ENCODE measurements at regions not wholly inside any gene's neighbourhood (a gene's known extent, or its start where the extent isn't known, plus 50 kb on each side); places are given as distances from the start of the nearest gene placed in this dataset.

DNA sequence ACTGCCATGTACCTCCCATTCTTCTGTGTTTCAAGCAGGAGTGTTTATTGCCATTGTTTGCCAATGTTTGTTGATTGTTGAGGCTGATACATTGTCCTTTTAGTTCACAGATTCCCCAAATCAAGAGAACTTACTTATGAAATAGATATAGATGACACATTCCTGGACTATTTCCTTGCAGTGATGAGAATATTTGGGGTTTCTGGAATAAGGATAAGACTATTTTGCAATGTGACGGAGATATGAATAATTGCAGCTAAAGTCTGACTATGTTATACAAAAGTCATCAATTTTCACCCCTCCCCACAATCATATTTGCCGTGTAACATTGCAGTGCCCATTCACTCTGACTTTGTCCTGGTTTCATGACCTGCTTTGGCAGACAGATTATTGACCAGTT lies 460.8 kb downstream of the CDH10 start:
- intact Hi-C loops (cut with micrococcal nuclease) (no loop called here), in situ Hi-C loops (cut with MboI; ENCODE audit: low sequenced_read_pairs) (no loop called here), dilution Hi-C loops (cut with HindIII; ENCODE audit: low sequenced_read_pairs, unreplicated experiment) (no loop called here)
- no peak overlapping the region for H3K14ac ChIP-seq (replicated peaks; ENCODE audit: low read depth, low read length)
- ChIA-PET POLR2A (ENCODE audit: unreplicated experiment) (no interaction called here), CTCF (no interaction called here)
- H4K91ac ChIP-seq (ENCODE audit: insufficient read depth, low read depth, low read length), result no peak overlapping the region
- no peak overlapping the region for H3K18ac ChIP-seq (ENCODE audit: low read depth, low read length)
- WGBS, 2 experiments (ENCODE audit: extremely low coverage in 2 of 2, insufficient read length in 1 of 2), result no CpG with 5 or more reads among the region's 2 CpGs
- no peak overlapping the region for H2BK15ac ChIP-seq (ENCODE audit: low read depth, low read length)
- no peak overlapping the region for H2BK20ac ChIP-seq (ENCODE audit: low read depth, low read length)
- H2BK5ac ChIP-seq (ENCODE audit: low read depth, low read length, poor library complexity, severe bottlenecking), result no peak overlapping the region
- no peak overlapping the region for H3K56ac ChIP-seq (ENCODE audit: extremely low read depth, insufficient read depth, low read length)
- H3K23ac ChIP-seq (ENCODE audit: low read depth, low read length), result no peak overlapping the region
- no peak overlapping the region for H3K4me2 ChIP-seq (ENCODE audit: low read depth, low read length)
- H3K4ac ChIP-seq (ENCODE audit: low read depth, low read length), result no peak overlapping the region
- no peaks in the 10 kb centered on the region for H3K27me3 ChIP-seq (ENCODE audit: control insufficient read depth, insufficient read depth, low read length)
- no peak overlapping the region for H2AK9ac ChIP-seq (replicated peaks; ENCODE audit: low read depth, low read length, poor library complexity)
- H3K79me1 ChIP-seq (ENCODE audit: low read depth in 1 of 2, low read length in 2 of 2), result no peaks in the 10 kb centered on the region
- no TSS peak for BruUV-seq (replicated peaks)
- H3K9ac ChIP-seq (ENCODE audit: low read depth, low read length), result no peak overlapping the region
- DNase-seq, result no peak
- no peak overlapping the region for H2AFZ ChIP-seq (replicated peaks; ENCODE audit: low read length, poor library complexity)
- H2AK5ac ChIP-seq (ENCODE audit: low read depth, low read length), result no peak overlapping the region
- H2BK120ac ChIP-seq (ENCODE audit: low read depth, low read length), result no peak overlapping the region
- ATAC-seq (ENCODE audit: low read depth), result no peak
- H4K20me1 ChIP-seq (ENCODE audit: insufficient read depth, low read length), result no peaks in the 10 kb centered on the region
- H4K5ac ChIP-seq (ENCODE audit: low read depth, low read length), result no peak overlapping the region
- peaks cover 4% of the 10 kb centered on the region for H3K9me3 ChIP-seq (ENCODE audit: control insufficient read depth, insufficient read depth, low read length)
- no peak overlapping the region for H4K8ac ChIP-seq (ENCODE audit: low read depth in 2 of 2, low read length in 2 of 2)
- no peak overlapping the region for H3K4me3 ChIP-seq (ENCODE audit: insufficient read depth, low read depth, low read length)
- TF ChIP-seq RCOR1 (IDR thresholded peaks at IDR 0.05; ENCODE audit: insufficient replicate concordance, low read length) (no peak), RAD21 (IDR thresholded peaks at IDR 0.05; ENCODE audit: low read length) (no peak), CHD1 (IDR thresholded peaks at IDR 0.05; ENCODE audit: low read depth, low read length) (no peak), NFE2L2 (IDR thresholded peaks at IDR 0.05; ENCODE audit: low read depth, low read length) (no peak), MAFK (IDR thresholded peaks at IDR 0.05; ENCODE audit: low read depth, low read length) (no peak), POLR2A (IDR thresholded peaks at IDR 0.05; ENCODE audit: low read depth, low read length) (no peak), CTCF (conservative IDR thresholded peaks at IDR 0.05; ENCODE audit: low read depth, low read length) (no peak), MAZ (IDR thresholded peaks at IDR 0.05; ENCODE audit: borderline replicate concordance, low read depth, low read length) (no peak), RFX5 (IDR thresholded peaks at IDR 0.05; ENCODE audit: low read depth, low read length) (no peak), FOS (IDR thresholded peaks at IDR 0.05; ENCODE audit: low read depth, low read length) (no peak), MXI1 (IDR thresholded peaks at IDR 0.05; ENCODE audit: borderline replicate concordance, low read depth, low read length) (no peak), CEBPB (IDR thresholded peaks at IDR 0.05; ENCODE audit: low read depth, low read length) (no peak), ELK1 (IDR thresholded peaks at IDR 0.05; ENCODE audit: borderline replicate concordance, low read depth, low read length) (no peak), SMC3 (IDR thresholded peaks at IDR 0.05; ENCODE audit: low read depth, low read length) (no peak), BHLHE40 (IDR thresholded peaks at IDR 0.05; ENCODE audit: low read depth, low read length) (no peak)
- TF ChIP-seq, protein P1, sequence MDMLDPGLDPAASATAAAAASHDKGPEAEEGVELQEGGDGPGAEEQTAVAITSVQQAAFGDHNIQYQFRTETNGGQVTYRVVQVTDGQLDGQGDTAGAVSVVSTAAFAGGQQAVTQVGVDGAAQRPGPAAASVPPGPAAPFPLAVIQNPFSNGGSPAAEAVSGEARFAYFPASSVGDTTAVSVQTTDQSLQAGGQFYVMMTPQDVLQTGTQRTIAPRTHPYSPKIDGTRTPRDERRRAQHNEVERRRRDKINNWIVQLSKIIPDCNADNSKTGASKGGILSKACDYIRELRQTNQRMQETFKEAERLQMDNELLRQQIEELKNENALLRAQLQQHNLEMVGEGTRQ (IDR thresholded peaks at IDR 0.05; ENCODE audit: low read depth, low read length), result no peak
- no peaks in the 10 kb centered on the region for H3K4me1 ChIP-seq (ENCODE audit: control insufficient read depth, insufficient read depth, low read length)
- H3K27ac ChIP-seq (ENCODE audit: insufficient read depth, low read length), result no peak overlapping the region
- no peaks in the 10 kb centered on the region for H3K9me1 ChIP-seq (ENCODE audit: insufficient read depth, low read length)
- H3K36me3 ChIP-seq (ENCODE audit: control insufficient read depth, insufficient read depth, low read length), result no peaks in the 10 kb centered on the region

All from IMR-90 (cell line).